Mucosa of descending colon (tissue), 3 donors: ENCODE measurements at regions not wholly inside any gene's neighbourhood (a gene's known extent, or its start where the extent isn't known, plus 50 kb on each side); places are given as distances from the start of the nearest gene placed in this dataset.

Experiments used
- ATAC-seq: fragments of 200-7000 bp; cut with Tn5 transposase; one replicate; pipeline ENCODE4 v1.9.1; 2020; ENCODE audit warnings: mild to moderate bottlenecking, moderate library complexity
- DNase-seq, 3 donors: peaks; one replicate each; pipeline ENCODE4 v3.0.0-alpha.2; 2020
- H3K36me3 ChIP-seq: fragments of 200-600 bp; one replicate; pipeline ENCODE4 v1.8.0; 2021; ENCODE audit warnings: low read depth, mild to moderate bottlenecking
- H3K4me1 ChIP-seq: fragments of 200-600 bp; one replicate; pipeline ENCODE4 v1.8.0; 2021; ENCODE audit warnings: low read depth, mild to moderate bottlenecking
- H3K4me3 ChIP-seq: fragments of 200-600 bp; one replicate; pipeline ENCODE4 v1.8.0; 2021; ENCODE audit warnings: mild to moderate bottlenecking
- H3K9me3 ChIP-seq: fragments of 200-600 bp; one replicate; pipeline ENCODE4 v1.8.0; 2021; ENCODE audit warnings: mild to moderate bottlenecking
- intact Hi-C, 2 donors: fragments of 100-400 bp; cut with DNase I in 1 of 2; cut with micrococcal nuclease in 1 of 2; formaldehyde crosslinking; loops; one replicate each; pipeline versions ENCODE4 v1.11.0 to v1.11.1; 2022; cut with DNase I, micrococcal nuclease
- TF ChIP-seq, protein P1 (sequence below): fragments of 200-600 bp; IDR thresholded peaks from one replicate; pipeline ENCODE4 v1.8.0; 2022; ENCODE audit warnings: antibody characterized with exemption, mild to moderate bottlenecking
- donor health status: DM: no; HTN: no; CAD: no; lungs with moderate emphysema.
- donor health status: DM: no; HTN: no; CAD: no.
- donor health status: DM: no; HTN: yes; CAD: no.

DNA sequence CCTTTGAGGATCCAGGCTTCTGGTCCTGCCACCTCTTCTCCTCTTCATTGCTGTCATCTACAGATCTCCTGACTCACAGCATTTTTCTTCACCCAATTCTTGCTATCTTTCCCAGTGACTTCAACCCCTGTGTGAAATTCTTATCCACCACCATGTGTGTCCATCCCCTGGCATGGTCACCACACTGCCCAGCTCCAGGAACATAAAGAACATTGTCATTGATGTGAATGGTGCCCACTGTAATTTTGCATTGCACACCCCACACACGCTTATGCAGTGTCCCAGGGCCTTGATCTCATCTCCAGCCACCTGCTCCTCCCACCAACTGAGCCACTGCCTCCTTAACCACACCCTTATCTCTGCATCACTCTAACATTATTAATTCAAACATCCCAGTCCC lies 85.3 kb downstream of the C1D start:
- DNase-seq (no peak), ATAC-seq (no peak)
- Histone ChIP-seq H3K4me1 (no peaks in the 10 kb centered on the region), H3K9me3 (peaks cover 5% of the 10 kb centered on the region), H3K36me3 (no peaks in the 10 kb centered on the region), H3K4me3 (no peak overlapping the region)
- TF ChIP-seq, protein P1, sequence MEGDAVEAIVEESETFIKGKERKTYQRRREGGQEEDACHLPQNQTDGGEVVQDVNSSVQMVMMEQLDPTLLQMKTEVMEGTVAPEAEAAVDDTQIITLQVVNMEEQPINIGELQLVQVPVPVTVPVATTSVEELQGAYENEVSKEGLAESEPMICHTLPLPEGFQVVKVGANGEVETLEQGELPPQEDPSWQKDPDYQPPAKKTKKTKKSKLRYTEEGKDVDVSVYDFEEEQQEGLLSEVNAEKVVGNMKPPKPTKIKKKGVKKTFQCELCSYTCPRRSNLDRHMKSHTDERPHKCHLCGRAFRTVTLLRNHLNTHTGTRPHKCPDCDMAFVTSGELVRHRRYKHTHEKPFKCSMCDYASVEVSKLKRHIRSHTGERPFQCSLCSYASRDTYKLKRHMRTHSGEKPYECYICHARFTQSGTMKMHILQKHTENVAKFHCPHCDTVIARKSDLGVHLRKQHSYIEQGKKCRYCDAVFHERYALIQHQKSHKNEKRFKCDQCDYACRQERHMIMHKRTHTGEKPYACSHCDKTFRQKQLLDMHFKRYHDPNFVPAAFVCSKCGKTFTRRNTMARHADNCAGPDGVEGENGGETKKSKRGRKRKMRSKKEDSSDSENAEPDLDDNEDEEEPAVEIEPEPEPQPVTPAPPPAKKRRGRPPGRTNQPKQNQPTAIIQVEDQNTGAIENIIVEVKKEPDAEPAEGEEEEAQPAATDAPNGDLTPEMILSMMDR = no peak
- intact Hi-C loops = no loop called here

DNA sequence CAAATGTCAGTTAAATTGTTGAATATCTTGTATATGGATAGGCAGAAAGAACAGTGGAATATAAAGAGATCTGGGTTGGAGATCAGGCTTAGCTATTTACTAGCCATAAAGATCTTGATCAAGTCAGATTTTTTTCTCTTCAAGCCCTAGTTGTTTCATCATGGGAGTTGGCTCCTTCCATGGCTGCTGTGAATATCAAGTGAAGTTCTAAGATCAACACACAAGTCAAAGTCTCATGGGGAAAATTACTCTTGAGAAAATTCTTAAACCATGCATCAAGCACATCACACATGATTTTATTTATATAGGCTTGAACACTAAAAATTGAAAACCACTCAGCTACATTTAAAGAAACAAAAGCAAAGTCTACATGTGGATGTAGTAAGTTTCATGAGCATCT lies 79.8 kb downstream of the C1D start:
- no peaks in the 10 kb centered on the region for H3K4me1 ChIP-seq
- H3K36me3 ChIP-seq = no peaks in the 10 kb centered on the region
- intact Hi-C loops = no loop called here
- DNase-seq = no peak
- TF ChIP-seq, protein P1 = no peak
- H3K4me3 ChIP-seq = no peak overlapping the region
- peaks cover 5% of the 10 kb centered on the region for H3K9me3 ChIP-seq
- ATAC-seq = no peak

DNA sequence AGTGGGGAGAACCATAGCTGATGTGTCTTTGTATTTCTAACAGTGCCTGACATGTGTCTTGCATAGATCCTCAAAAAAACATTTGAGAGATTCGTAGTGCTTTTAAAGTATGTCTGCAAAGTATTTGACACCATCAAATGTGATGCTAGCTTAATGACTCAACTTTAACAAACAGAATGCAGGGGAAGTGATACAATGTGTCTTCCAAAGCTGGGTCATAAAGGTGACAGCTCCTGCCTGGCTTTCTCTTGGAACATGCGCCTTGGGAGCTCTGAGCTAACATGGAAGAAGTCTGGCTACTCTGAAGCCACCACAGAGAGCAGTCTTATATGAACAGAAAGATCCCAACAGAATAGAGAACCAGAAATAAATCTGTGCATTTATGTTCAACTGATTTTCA lies 78.2 kb downstream of the C1D start:
- DNase-seq (no peak), ATAC-seq (no peak)
- no peaks in the 10 kb centered on the region for H3K36me3 ChIP-seq
- TF ChIP-seq, protein P1 = no peak
- H3K4me3 ChIP-seq = no peak overlapping the region
- peaks cover 5% of the 10 kb centered on the region for H3K9me3 ChIP-seq
- H3K4me1 ChIP-seq = no peaks in the 10 kb centered on the region
- intact Hi-C loops = no loop called here

DNA sequence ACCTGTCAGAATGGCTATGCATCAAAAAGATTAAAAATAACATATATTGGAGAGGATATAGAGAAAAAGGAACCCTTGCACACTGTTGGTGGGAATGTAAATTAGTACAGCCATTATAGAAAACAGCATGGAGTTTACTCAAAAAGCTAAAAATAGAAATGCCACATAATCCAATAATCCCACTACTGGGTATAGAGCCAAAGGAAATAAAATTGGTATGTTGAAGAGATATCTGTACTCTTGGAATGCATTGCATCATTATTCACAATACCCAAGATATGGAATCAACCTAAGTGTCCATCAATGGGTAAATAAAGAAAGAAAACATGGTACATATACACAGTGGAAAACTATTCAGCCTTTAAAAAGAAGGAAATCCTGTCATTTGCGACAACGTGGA lies 77.2 kb downstream of the C1D start:
- Histone ChIP-seq H3K36me3 (no peaks in the 10 kb centered on the region), H3K4me3 (no peak overlapping the region), H3K4me1 (no peaks in the 10 kb centered on the region), H3K9me3 (peaks cover 2% of the 10 kb centered on the region)
- DNase-seq (no peak), ATAC-seq (no peak)
- TF ChIP-seq, protein P1 = no peak
- intact Hi-C loops = no loop called here

DNA sequence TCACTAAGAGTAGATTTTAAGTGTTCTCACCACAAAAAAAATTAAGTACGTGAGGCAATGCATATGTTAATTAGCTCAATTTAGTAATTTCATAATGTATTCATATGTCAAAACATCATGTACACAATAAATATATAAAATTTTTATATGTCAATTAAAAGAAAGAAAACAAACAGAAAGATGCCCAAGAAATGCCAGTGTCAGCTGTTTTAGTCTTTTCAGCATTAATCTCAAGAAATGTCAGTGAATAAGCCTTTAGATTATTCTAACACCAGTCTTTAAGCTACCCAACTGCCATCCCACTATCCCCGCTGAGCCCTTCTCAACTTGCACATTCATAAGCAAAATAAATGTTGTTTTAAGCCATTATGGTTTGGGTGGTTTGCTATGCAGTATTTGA lies 76.5 kb downstream of the C1D start:
- Histone ChIP-seq H3K4me1 (no peaks in the 10 kb centered on the region), H3K9me3 (no peaks in the 10 kb centered on the region), H3K4me3 (no peak overlapping the region), H3K36me3 (no peaks in the 10 kb centered on the region)
- DNase-seq (no peak), ATAC-seq (no peak)
- TF ChIP-seq, protein P1 = no peak
- intact Hi-C loops = no loop called here
